Gastroesophageal sphincter (tissue), 3 donors: ENCODE measurements at regions not wholly inside any gene's neighbourhood (a gene's known extent, or its start where the extent isn't known, plus 50 kb on each side); places are given as distances from the start of the nearest gene placed in this dataset.

Experiments
- EP300 ChIP-seq: sonication (generic); formaldehyde crosslinking; IDR thresholded peaks from one replicate; pipeline ENCODE4 v1.6.1; 2017; ENCODE audit warnings: antibody characterized with exemption, mild to moderate bottlenecking
- POLR2A ChIP-seq, 2 donors: fragments of 450-650 bp; IDR thresholded peaks; one replicate each; pipeline ENCODE4 v1.6.1; 2017; ENCODE audit warnings: antibody characterized with exemption in 2 of 2, mild to moderate bottlenecking in 2 of 2, moderate library complexity in 1 of 2
- POLR2AphosphoS5 ChIP-seq: sonication (generic); formaldehyde crosslinking; IDR thresholded peaks from one replicate; pipeline ENCODE4 v1.6.1; 2017; ENCODE audit warnings: antibody characterized with exemption
- TF ChIP-seq, protein P1 (sequence below), 4 experiments: fragments of 200-600 bp in 2 of 4; fragments of 450-650 bp in 2 of 4; sonication (generic) in 1 of 4; IDR thresholded peaks; one replicate each; pipeline ENCODE4 v1.5.1; 2017 to 2019; ENCODE audit warnings: antibody characterized with exemption in 4 of 4, mild to moderate bottlenecking in 2 of 4, moderate library complexity in 2 of 4

DNA sequence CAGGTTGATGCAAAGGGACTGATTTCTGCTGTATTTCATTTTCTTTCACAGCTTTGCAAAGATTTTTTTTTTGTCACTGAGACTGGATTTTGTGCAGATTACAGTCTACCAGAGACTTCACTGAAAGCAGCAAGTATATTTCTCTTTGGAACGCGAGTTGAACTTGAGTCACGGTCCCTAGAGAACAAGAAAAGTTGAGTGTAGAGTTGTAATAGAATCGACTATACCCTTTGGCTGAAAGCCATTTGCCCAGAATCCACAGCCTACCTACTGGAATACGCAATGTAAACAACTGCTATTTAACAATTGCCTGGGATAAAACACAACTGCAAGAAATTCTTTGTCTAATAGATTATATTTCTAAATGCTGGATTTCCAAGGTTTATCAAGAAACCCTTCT, 520.6 kb downstream of the HDGFL1 start:
- TF ChIP-seq EP300, result no peak
- TF ChIP-seq, protein P1, sequence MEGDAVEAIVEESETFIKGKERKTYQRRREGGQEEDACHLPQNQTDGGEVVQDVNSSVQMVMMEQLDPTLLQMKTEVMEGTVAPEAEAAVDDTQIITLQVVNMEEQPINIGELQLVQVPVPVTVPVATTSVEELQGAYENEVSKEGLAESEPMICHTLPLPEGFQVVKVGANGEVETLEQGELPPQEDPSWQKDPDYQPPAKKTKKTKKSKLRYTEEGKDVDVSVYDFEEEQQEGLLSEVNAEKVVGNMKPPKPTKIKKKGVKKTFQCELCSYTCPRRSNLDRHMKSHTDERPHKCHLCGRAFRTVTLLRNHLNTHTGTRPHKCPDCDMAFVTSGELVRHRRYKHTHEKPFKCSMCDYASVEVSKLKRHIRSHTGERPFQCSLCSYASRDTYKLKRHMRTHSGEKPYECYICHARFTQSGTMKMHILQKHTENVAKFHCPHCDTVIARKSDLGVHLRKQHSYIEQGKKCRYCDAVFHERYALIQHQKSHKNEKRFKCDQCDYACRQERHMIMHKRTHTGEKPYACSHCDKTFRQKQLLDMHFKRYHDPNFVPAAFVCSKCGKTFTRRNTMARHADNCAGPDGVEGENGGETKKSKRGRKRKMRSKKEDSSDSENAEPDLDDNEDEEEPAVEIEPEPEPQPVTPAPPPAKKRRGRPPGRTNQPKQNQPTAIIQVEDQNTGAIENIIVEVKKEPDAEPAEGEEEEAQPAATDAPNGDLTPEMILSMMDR (IDR thresholded peaks at IDR 0.05), result no peak
- TF ChIP-seq POLR2A (IDR thresholded peaks at IDR 0.05), result no peak
- no peak for TF ChIP-seq POLR2AphosphoS5
